Peyer's patch (tissue), 4 donors: ENCODE measurements at regions not wholly inside any gene's neighbourhood (a gene's known extent, or its start where the extent isn't known, plus 50 kb on each side); places are given as distances from the start of the nearest gene placed in this dataset.

Experiments
- POLR2A ChIP-seq, 2 donors: fragments of 450-650 bp; IDR thresholded peaks; one replicate each; pipeline ENCODE4 v1.5.1; 2017; ENCODE audit warnings: antibody characterized with exemption in 2 of 2, mild to moderate bottlenecking in 2 of 2, moderate library complexity in 2 of 2
- TF ChIP-seq, protein P1 (sequence below), 6 experiments: fragments of 450-650 bp in 4 of 6; fragments of 200-600 bp in 2 of 6; sonication (generic) in 1 of 6; IDR thresholded peaks; one replicate each; pipeline ENCODE4 v1.5.1; 2017 to 2019; ENCODE audit warnings: antibody characterized with exemption in 6 of 6, mild to moderate bottlenecking in 3 of 6, moderate library complexity in 1 of 6

- TF ChIP-seq POLR2A (IDR thresholded peaks at IDR 0.05), result no peak
- TF ChIP-seq, protein P1, sequence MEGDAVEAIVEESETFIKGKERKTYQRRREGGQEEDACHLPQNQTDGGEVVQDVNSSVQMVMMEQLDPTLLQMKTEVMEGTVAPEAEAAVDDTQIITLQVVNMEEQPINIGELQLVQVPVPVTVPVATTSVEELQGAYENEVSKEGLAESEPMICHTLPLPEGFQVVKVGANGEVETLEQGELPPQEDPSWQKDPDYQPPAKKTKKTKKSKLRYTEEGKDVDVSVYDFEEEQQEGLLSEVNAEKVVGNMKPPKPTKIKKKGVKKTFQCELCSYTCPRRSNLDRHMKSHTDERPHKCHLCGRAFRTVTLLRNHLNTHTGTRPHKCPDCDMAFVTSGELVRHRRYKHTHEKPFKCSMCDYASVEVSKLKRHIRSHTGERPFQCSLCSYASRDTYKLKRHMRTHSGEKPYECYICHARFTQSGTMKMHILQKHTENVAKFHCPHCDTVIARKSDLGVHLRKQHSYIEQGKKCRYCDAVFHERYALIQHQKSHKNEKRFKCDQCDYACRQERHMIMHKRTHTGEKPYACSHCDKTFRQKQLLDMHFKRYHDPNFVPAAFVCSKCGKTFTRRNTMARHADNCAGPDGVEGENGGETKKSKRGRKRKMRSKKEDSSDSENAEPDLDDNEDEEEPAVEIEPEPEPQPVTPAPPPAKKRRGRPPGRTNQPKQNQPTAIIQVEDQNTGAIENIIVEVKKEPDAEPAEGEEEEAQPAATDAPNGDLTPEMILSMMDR (IDR thresholded peaks at IDR 0.05), result no peak
Observed at GRCh38 chr6:21941926-21942325, 348.4 kb downstream of the SOX4 start.
